ENCODE measurements at regions not wholly inside any gene's neighbourhood (a gene's known extent, or its start where the extent isn't known, plus 50 kb on each side); places are given as distances from the start of the nearest gene placed in this dataset.
"Not testable (repeated sequence)": the region's sequence is repeated elsewhere in the genome, so short reads cannot be mapped to it uniquely, and the experiment has no call there.

DNA sequence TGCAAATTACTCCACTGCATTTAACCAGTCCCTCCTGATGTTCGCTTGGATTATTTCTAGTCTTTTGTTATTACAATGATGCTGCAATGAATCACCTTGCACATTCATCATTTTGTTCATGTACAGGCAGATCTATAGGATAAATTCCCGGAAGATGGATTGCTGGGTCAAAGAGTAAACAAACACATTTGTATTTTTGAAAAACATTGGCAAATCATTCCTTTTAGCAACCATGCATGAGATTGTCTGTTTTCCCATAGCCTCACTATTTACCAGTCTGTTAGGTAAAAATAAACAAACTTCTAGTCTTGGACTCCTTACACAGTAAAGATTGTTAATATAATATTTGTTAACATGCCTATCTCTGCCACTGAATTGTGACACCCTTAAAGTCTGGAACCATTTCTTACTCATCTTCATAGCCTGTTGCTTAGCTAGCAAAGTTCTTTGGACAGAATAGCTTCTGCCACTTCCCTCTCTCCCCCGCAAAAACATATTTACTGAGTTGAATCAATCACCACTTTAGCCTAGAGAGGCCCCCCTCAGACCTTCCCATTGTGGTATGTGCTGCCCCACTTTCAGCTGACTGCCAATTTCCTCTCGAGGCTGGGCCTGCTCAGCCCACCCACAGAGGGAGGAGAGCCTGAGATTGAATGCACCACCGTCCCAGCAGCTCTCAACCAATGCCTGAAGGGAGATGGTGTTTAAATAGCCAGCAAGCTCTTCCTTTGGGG, 108.4 kb upstream of the ATXN3L start:
- no peak for DNase-seq (ENCODE audit: extremely low read depth, low read depth, low spot score)

- no peak for DNase-seq (ENCODE audit: extremely low read depth, low read depth, low spot score)
Observed at GRCh38 chrX:13427441-13428052, 107.7 kb upstream of the ATXN3L start.

GRCh38 chrX:13420545-13421183, 100.8 kb upstream of the ATXN3L start:
- no peak for DNase-seq (ENCODE audit: extremely low read depth, low read depth, low spot score)

- DNase-seq (ENCODE audit: extremely low read depth, low read depth, low spot score): no peak
Observed at GRCh38 chrX:13419918-13420317, 100.1 kb upstream of the ATXN3L start.

GRCh38 chrX:13419276-13419675, 99.4 kb upstream of the ATXN3L start:
- DNase-seq (ENCODE audit: extremely low read depth, low read depth, low spot score): no peak

DNA sequence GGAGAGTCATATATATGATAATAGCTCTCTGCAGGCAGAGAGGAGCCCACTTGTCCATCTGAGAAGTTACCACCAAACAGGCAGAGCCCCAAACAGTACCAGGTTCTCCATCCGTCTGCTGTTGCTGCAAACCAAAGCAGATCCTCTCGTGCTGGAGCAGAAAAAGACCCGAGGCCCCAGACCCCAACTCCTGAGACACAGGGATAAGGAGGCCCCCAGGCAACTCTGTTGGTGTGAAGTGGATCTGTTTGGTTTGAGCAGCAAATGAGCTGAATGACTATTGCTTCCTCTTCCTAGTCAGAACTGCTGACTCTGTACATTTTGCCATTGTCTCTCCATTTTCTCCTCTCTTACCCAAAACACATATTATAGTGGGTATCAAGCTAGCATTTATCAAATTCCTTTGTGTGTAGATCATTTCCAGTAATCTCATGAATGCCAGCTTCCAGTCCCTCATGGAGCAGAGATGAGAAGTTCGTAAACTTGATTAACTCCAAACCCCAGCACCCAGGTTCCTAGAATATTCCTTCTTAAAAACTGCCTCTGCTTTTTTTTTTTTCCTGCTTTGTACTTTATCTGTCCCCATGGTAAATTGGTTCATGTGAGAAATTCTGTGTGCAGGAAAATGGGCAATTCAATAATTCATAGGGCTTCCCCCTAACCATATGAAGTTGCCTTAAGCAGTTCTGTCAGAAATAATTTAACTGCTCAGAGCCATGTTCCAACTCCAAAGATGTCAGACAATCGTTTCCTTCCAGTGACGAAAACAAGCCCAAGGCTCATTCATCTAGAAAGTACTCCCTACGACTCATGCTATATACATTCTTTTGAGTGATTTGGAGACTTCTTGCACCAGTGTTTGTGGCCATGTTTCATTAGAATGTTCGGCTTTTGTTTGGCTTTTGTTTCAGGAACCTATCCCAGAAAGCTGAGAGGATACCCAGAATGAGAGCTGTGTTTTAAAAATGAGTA, 98.6 kb upstream of the ATXN3L start:
- DNase-seq (ENCODE audit: extremely low read depth, low read depth, low spot score): no peak

DNA sequence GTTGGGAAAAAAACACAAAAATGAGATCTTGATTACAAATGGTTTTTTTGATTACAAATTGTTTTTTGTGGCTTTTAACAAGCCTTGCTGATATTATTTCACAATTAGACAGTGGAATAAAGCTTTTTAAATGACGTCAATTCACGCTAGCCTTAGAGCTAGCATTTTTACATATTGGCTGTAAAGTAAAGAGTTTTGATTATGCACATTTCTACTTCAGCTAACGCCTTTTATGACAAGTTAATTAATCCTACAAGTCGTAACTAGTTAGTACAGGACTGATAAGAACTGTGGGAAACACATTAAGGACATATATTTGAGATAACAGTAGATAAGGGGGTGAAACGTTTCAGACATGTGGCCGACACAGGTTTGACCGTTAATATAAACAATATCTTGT, 95.7 kb upstream of the ATXN3L start:
- DNase-seq (ENCODE audit: extremely low read depth, low read depth, low spot score): no peak

GRCh38 chrX:13414006-13414647, 94.3 kb upstream of the ATXN3L start:
- no peak for DNase-seq (ENCODE audit: extremely low read depth, low read depth, low spot score)

DNA sequence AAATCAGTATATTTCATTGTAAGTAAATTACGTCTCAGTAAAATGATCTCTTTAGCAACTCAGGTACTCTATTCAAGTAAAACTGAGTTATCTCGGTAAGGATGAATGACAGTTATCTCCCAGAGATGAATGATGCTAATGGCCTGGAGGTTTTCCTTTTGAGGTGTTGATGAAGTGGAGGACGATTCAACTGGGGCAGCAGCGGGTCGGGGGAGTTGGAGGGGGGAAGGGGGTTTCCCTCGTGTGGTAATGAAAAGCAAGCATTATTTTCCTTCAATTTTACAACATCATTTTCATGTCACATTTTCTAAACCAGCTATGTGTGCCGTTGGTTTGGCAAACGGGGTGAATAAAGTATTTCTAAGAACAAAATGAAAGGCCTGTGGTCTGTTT, 92.4 kb upstream of the ATXN3L start:
- no peak for DNase-seq (ENCODE audit: extremely low read depth, low read depth, low spot score)

- DNase-seq (ENCODE audit: extremely low read depth, low read depth, low spot score): no peak
Observed at GRCh38 chrX:13411496-13412207, 91.8 kb upstream of the ATXN3L start.

GRCh38 chrX:13408599-13408998, 88.7 kb upstream of the ATXN3L start:
- not testable (repeated sequence) for DNase-seq (ENCODE audit: extremely low read depth, low read depth, low spot score)

- not testable (repeated sequence) for DNase-seq (ENCODE audit: extremely low read depth, low read depth, low spot score)
Observed at GRCh38 chrX:13404777-13405176, 84.9 kb upstream of the ATXN3L start.

- DNase-seq (ENCODE audit: extremely low read depth, low read depth, low spot score): no peak
Observed at GRCh38 chrX:13404364-13404763, 84.5 kb upstream of the ATXN3L start.

DNA sequence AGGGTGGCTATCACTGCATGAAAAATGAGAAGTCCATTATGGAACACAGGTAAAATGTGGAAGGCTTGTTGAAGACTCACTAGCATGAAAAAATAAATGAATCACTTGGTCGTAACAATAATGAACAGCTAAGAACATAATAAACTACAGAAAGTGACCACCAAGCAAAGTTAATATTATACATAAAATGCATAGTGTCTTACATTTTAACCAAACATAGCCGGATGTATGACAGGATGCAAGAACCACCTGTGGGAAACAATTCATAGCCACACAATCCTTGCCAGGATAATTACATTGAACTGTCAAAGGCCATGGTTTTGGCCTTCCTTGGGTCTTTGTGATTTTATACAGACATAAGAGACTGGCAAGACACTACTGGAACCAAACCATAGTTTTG, 81.9 kb upstream of the ATXN3L start:
- no peak for DNase-seq (ENCODE audit: extremely low read depth, low read depth, low spot score)

DNA sequence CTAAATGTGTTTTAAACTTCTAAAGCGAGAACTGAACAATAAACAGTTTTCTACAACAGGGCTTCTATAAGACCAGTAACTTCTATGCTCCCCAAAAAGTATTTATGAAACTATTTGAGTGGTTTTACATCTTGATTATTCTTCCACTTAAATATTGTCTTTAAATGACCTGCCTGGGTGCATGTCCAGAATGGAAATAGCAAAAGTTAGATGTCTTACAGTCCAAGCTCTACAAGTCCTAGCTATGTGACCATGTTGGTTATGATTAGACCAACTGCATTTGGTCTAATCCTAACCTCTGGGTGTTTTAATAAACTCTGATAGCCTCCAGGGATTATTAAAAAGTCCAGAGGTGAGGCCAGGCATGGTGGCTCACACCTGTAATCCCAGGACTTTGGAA, 79.0 kb upstream of the ATXN3L start:
- no peak for DNase-seq (ENCODE audit: extremely low read depth, low read depth, low spot score)

DNA sequence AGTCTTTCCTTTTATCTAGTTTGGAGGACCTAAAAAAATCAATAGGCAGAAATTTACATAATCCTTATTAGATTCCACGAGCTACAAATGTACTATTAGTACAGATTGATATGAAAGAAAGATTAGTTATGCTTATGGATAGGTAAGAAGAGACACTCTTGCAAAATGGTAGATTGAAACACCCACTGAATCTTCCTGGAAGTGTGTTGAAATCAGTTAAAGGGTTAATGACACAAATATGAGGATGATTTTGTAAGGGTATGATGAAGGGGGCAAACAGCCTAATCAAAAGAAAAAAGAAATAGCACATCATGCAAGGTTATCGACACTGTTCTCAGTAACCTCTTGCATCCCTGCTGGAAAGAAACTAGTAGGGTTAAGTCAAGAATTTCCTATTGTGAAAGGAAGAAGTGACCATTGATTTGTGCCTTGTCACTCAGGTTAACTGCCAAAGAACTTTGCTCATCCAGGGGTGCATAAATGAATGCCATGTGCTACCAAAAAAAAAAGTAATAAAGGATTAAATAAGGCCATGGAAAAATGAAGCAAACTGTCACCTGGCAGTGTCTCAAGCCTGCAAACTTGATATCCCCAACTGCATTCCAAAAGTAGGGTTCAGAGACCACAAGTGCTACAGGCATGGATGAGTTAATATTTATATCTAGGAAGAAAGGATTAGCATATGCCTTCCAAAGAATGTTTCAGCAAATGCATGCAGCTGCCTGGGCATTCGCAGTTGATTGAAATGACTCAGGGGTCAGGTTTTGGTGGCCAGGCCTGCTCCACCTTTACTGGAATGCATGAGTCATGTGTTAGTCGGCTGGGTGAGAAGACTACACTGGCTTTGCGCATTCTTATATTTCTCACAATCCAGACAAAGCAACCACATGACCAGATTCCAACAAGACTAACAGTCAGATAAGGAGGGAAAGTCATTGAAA, 78.3 kb upstream of the ATXN3L start:
- DNase-seq (ENCODE audit: extremely low read depth, low read depth, low spot score): peak; percentile 84

DNA sequence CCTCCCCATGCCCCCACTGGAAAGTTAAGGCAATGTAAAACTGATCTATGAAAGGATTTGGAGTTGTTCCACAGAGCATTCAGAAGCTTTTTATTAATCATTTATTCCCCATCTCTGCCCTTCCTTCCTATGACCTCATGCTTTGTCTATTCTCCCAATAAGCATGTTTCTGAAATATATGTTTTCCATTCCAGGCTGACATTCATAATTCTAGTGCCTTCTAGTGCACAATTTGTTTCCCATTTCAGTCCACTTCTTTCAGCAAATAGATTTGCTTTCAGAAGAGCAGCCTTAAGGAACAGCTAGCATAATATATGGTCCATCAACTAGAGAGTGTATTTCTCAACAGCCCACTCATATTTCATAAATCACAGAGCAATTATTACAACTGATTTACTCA, 77.1 kb upstream of the ATXN3L start:
- DNase-seq (ENCODE audit: extremely low read depth, low read depth, low spot score): no peak

GRCh38 chrX:13389501-13389900, 69.6 kb upstream of the ATXN3L start:
- DNase-seq (ENCODE audit: extremely low read depth, low read depth, low spot score): no peak

Data from glomerular endothelial cell (primary cell).